ENCODE measurements at regions not wholly inside any gene's neighbourhood (a gene's known extent, or its start where the extent isn't known, plus 50 kb on each side); places are given as distances from the start of the nearest gene placed in this dataset.

DNA sequence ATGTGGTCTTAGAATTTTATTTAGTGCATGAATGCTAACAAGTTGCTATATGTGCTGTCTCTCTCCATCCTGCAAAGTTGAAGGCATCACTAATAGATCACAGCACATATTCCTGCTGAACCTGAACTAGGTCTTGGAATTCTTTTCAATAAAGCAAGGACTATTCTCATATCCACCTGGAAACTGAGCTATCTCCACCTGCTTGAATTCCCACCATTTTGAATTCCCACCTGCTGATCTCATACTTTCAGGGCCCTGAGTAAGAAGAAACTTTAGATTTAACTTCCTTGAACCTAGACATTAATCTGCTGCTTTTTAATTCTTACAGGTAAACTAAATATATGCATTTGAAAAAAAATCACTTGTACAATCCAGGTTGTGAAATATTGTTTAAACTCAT, 445.3 kb upstream of the CCL2 start:
- Histone ChIP-seq H3K4me3 (no peak overlapping the region), H3K27ac (no peak overlapping the region), H3K4me1 (no peaks in the 10 kb centered on the region), H3K27me3 (no peaks in the 10 kb centered on the region), H3K36me3 (no peaks in the 10 kb centered on the region), H3K9me3 (no peaks in the 10 kb centered on the region)
- TF ChIP-seq EP300 (IDR thresholded peaks at IDR 0.05) (no peak), POLR2A (IDR thresholded peaks at IDR 0.05) (no peak)
- TF ChIP-seq, protein P1, sequence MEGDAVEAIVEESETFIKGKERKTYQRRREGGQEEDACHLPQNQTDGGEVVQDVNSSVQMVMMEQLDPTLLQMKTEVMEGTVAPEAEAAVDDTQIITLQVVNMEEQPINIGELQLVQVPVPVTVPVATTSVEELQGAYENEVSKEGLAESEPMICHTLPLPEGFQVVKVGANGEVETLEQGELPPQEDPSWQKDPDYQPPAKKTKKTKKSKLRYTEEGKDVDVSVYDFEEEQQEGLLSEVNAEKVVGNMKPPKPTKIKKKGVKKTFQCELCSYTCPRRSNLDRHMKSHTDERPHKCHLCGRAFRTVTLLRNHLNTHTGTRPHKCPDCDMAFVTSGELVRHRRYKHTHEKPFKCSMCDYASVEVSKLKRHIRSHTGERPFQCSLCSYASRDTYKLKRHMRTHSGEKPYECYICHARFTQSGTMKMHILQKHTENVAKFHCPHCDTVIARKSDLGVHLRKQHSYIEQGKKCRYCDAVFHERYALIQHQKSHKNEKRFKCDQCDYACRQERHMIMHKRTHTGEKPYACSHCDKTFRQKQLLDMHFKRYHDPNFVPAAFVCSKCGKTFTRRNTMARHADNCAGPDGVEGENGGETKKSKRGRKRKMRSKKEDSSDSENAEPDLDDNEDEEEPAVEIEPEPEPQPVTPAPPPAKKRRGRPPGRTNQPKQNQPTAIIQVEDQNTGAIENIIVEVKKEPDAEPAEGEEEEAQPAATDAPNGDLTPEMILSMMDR (IDR thresholded peaks at IDR 0.05), result no peak
- no peak for DNase-seq (ENCODE audit: low spot score in 2 of 2)

DNA sequence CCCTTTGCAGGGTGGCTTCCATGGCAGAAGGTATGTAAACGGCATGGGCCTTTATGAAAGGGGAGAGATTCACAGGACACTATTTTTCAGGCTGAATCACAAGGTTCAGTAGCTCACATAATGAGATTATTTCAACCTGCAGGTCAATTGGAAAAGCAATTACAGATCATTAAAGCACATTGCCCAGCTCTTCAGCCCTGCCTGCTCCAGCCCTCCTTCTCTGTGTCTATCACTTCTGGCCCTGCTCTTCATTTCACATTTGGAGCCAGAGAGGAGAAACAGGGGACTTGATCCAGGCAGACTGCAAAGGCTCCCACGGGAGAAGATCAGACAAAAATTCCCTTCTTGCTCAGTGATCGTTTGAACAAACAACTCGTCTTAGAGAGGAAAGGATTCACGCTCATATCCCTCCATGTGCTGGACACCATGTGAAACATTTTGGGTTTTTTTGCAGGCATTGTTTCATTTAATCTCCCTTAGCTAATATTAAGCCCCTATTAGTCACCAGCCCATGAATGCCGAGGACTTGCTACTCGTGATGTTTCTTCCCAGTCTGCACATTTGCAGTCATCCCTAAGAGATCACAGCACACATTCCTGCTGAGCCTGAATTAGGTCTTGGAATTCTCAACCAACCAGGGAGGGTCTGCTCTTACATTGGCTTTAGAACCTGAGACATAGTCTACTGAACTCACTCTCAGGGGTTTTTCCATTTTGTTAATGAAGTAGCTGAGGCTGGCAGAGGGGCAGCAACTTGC, 443.9 kb upstream of the CCL2 start:
- TF ChIP-seq POLR2A (IDR thresholded peaks at IDR 0.05) (no peak), EP300 (IDR thresholded peaks at IDR 0.05) (no peak)
- TF ChIP-seq, protein P1 (IDR thresholded peaks at IDR 0.05), result no peak
- 45 to 53% methylated on average over 7 of the region's 7 CpGs for WGBS, 2 donors

DNA sequence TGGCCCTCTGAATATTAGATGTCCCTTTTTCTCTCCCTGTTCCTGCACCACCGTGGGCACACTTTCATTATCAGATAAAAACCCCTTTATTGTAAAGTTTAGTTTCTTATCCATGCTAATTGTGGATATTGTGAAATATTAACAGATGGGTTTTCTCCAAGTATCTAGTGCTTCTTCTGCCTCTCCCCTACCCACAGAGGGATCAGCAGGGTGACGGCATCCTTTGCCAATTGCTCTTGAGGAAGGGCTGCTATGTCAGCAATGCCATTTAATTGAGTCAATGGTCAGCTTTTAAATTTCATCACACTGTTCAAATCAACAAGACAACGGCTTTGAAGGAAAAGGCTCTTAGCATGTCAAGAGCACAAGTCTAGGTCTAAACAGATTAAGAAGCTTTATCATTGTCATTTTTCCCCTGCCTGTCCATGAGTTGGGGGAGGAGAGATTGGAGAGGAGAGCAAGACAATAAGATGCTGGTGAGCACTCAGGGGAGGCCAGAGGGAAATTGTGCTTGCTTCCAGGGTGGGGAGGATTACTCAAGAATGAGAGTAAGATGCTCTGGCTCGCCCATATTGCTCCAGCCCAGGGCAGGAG, 443.0 kb upstream of the CCL2 start:
- Histone ChIP-seq H3K4me3 (no peak overlapping the region), H3K9me3 (no peaks in the 10 kb centered on the region), H3K36me3 (no peaks in the 10 kb centered on the region), H3K27me3 (no peaks in the 10 kb centered on the region), H3K27ac (no peak overlapping the region), H3K4me1 (no peaks in the 10 kb centered on the region)
- TF ChIP-seq POLR2A (IDR thresholded peaks at IDR 0.05), result no peak
- TF ChIP-seq, protein P1 (IDR thresholded peaks at IDR 0.05), result no peak
- no peak for TF ChIP-seq EP300 (IDR thresholded peaks at IDR 0.05)
- WGBS, 2 donors, result 67 to 70% methylated on average over 4 of the region's 4 CpGs
- DNase-seq (ENCODE audit: low spot score in 2 of 2), result no peak

More for the DNA sequence above, 443.9 kb upstream of the CCL2 start:
- no peak for DNase-seq (ENCODE audit: low spot score in 2 of 2)
- Histone ChIP-seq H3K9me3 (no peaks in the 10 kb centered on the region), H3K27ac (no peak overlapping the region), H3K4me1 (no peaks in the 10 kb centered on the region), H3K27me3 (no peaks in the 10 kb centered on the region), H3K36me3 (no peaks in the 10 kb centered on the region), H3K4me3 (no peak overlapping the region)

DNA sequence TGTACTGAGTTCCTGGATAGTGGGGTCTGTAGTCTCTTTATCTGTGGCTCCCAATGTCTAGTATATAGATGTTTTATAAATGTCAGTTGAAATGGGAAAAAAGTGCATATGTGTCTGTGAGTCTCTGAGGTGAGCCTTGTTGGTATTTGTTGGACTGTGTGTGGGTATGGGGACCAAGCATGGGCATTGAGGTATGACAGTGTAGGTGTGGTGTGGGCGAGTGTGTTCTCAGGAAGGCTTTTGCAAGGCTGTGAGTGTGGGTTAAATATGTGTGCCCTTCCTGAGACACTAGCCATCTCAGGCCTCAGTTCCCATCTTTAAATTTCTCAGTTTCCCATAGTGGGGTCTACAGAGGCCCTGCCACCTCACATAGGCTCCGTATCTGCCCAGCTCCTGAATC, 440.2 kb upstream of the CCL2 start:
- Histone ChIP-seq H3K4me1 (no peaks in the 10 kb centered on the region), H3K27ac (no peak overlapping the region), H3K4me3 (no peak overlapping the region), H3K36me3 (no peaks in the 10 kb centered on the region), H3K27me3 (no peaks in the 10 kb centered on the region), H3K9me3 (no peaks in the 10 kb centered on the region)
- WGBS, 2 donors, result 84 to 90% methylated on average over 2 of the region's 2 CpGs
- no peak for DNase-seq (ENCODE audit: low spot score in 2 of 2)
- TF ChIP-seq POLR2A (IDR thresholded peaks at IDR 0.05), result no peak
- TF ChIP-seq EP300 (IDR thresholded peaks at IDR 0.05), result no peak
- TF ChIP-seq, protein P1 (IDR thresholded peaks at IDR 0.05), result no peak

DNA sequence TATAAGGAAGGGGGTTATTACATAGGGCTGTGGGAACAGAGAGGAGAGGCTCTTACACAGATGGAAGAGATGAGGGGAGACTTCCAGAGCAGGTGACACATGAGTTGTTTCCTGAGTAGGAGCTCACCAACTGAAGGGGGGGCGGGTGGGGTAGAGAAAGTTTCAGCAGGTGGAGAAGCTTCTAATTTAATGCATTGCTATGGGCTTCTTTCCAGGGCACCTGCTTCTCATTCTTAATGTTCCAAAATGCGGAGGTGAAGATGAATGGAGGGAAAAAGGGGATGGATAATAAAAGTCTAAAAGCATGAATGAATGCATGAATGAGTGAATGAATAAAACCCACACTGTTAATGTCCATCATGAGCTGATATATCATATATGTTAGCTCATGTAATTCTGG, 439.0 kb upstream of the CCL2 start:
- TF ChIP-seq POLR2A (IDR thresholded peaks at IDR 0.05) (no peak), EP300 (IDR thresholded peaks at IDR 0.05) (no peak)
- TF ChIP-seq, protein P1 (IDR thresholded peaks at IDR 0.05), result no peak
- WGBS, 2 donors, result 69 to 76% methylated on average over 2 of the region's 2 CpGs
- no peak overlapping the region for H3K27ac ChIP-seq
- no peaks in the 10 kb centered on the region for H3K27me3 ChIP-seq
- no peak overlapping the region for H3K4me3 ChIP-seq
- H3K9me3 ChIP-seq, result no peaks in the 10 kb centered on the region
- H3K36me3 ChIP-seq, result no peaks in the 10 kb centered on the region
- H3K4me1 ChIP-seq, result no peaks in the 10 kb centered on the region
- DNase-seq (ENCODE audit: low spot score in 2 of 2), result no peak
